Stimulated activated CD8-positive, alpha-beta memory T cell treated with anti-CD3 and anti-CD28 coated beads, Interleukin-12 subunit alpha, Interleukin-12 subunit beta, amount 100 ng/mL, for 1 hour (primary cell): ENCODE measurements at regions not wholly inside any gene's neighbourhood (a gene's known extent, or its start where the extent isn't known, plus 50 kb on each side); places are given as distances from the start of the nearest gene placed in this dataset.

Experiments
- DNase-seq: peaks from one replicate; pipeline ENCODE4 v3.0.0-alpha.2; 2020; ENCODE audit warnings: low read depth

DNA sequence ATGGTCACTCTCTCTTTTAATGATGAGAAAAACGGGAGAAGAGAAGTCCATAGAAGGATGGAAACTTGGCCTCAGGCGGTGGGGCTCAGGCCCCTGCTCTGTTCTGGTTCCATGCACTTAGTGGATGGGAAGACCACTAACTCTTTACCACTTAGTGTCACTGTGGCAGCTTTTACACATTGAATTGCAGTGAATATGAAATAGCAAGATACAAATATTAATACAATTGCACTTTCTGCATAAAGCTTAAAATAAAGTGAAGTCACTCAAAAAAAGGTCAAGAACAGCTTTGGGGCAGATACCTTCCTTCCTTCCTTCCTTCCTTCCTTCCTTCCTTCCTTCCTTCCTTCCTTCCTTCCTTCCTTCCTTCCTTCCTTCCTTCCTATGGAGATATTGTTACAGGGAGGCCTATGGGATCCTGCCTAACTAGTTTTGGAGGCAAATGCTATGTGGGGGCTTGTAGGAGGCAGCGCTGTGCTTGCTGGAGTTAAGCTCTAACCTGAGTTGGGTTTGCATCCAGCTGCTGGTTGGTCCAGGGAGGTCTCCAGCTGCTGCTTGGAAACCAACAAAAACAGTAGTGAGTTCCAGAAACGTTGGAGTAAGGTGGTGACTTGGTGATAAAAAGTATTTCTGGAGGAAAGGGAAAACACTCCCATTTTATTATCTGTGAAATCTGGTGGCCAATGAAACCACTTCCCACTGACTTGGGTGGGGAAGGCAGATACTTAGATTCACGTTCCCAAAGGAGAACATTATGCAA is 62.3 kb upstream of the NKX2-2 start:
- DNase-seq: no peak

- no peak for DNase-seq
Observed at GRCh38 chr20:21575167-21575566, 61.3 kb upstream of the NKX2-2 start.

DNA sequence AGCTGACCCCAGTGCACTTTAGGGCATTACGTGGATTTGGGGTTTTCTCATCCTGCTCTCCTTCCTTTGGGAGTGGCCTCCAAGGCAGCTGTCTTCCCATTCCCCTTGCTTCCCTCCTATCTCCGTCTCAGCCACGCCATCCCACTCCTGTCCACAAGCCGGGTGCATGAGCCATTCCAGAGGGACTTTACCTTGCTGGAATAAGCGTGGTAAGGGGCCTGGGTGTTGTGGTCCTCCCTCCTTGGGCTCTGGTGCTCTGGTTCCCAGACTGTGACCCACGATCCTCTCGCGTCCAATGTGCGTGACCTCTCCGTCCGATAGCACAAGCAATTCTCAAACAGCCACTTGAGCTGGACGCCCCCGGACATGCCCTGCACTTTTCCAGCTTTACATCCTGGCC is 60.6 kb upstream of the NKX2-2 start:
- no peak for DNase-seq

DNA sequence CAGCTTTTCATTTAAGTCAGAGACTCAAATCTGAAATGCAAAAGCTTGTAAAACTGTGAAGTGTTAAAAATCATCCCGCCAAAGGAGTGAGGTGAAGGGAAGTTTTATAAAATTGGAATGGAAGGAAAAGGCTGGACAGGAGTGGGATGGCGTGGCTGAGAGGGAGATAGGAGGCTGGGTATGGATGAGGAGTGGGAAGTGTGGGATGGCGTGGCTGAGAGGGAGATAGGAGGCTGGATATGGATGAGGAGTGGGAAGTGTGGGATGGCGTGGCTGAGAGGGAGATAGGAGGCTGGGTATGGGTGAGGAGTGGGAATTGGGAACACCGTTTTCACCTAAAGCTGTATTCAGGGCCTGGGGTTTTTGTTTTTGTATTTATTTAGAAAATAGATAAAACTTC is 59.4 kb upstream of the NKX2-2 start:
- no peak for DNase-seq

DNA sequence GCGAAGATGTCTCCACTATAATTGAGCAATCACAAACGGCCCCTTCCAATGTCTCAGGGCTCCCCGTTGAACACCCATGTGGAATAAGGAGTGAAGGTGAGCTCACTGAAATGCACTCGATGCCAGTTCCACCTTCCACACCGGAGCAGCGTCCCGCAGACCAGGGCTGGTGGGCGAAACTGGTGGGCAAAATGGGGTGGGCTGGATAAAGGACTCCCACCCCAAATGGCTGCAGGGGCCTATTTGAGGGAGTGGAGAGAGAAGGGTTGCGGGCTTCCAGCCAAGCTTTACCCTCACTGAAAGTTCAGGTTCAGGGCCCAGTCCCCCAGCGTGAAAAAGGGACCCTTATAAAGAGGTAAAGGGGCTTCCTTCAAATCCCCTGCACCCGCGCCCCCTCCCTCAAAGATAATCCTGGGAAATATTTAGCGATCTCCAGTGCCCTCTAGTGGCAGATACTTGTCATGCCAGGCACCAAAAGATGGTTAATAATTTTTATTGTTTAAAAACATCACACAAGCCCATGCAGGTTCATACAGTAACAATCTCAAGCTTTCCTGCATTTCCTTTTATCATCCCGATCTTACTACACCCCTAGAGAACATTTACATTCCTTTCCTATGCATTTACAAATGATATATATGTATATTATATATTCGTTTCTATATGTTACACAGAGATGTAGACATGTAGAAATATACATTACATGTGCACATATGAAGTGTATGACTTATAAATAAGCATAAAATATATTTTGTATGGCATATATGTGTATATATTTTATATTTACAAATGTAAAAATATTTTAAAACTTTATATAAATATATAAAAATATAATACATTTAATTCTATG is 58.2 kb upstream of the NKX2-2 start:
- no peak for DNase-seq

DNA sequence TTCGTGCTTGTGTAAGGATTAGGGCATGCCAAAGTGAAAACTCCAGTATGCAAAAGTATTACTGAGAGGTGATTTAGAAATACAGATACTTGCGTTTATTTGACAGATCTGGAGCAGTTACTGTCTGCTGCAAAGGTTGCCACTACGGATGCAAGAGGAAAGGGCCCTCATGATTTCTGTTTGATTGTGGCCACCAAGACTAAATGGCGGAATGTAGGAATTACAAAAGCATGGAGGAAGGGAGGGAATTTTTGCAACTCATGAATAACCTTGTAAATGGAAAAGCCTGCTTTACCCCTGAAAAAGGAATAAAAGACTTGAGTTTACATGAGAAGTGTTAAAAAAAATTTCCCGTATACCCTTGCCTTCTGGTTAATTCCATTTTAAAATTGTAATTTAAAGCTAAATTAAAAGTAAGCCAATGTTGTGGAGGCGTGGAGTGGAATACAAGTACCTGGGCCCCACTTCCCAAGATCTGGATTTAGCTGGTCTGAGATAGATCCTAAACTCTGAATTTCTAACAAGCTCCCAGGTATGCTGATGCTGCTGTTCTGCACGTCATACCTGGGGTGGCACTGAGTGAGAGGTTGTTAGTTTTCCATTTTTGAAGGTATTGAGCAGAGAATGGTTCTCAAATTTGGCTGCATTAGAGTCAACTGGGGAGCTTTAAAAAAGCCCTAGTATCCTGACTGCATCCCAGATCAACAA is 56.6 kb upstream of the NKX2-2 start:
- no peak for DNase-seq

GRCh38 chr20:21569586-21569985 is 55.7 kb upstream of the NKX2-2 start:
- DNase-seq: no peak

DNA sequence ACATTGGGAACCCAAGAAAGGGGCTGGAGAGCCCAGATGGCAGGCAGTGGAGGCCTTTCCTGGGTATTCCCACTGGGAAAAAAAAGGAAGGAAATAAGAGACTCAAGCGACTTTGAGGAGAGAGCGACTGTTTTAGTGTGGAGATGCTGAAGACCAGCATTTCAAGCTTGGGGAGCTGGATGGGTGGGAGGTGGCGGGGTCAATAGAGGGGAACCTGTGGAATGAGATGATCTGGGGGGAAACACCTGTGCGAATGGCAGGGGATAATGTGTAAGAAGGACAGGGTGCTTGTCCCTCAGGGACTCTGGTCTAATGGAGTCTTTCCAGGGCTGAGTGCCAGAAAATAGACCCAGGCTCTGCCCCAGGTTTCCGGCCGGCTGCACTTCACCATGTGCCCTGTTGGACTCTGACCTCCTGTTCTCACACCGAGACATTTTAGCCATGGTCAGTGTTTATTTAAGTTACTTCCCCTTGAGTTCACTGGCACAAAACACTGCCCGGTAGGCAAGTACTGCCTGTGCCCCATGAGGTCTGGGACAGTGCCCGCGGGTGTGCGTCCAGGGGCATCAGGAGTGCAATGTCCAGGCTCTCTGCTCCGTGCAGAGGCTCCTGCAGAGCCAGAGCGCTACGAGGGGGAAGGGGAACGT is 50.4 kb upstream of the NKX2-2 start:
- DNase-seq: no peak
